Suprapubic skin (tissue), 4 donors: ENCODE measurements at regions not wholly inside any gene's neighbourhood (a gene's known extent, or its start where the extent isn't known, plus 50 kb on each side); places are given as distances from the start of the nearest gene placed in this dataset.

Source experiments
- DNase-seq, 2 donors: peaks; one replicate each; pipeline ENCODE4 v3.0.0-alpha.2; 2019; ENCODE audit warnings: low spot score in 2 of 2
- H3K27ac ChIP-seq: fragments of 200-600 bp; sonication (generic); one replicate; pipeline ENCODE4 v1.5.1; 2019
- H3K27me3 ChIP-seq: fragments of 200-600 bp; sonication (generic); one replicate; pipeline ENCODE4 v1.5.1; 2019
- H3K36me3 ChIP-seq: fragments of 200-600 bp; sonication (generic); one replicate; pipeline ENCODE4 v1.5.1; 2019
- H3K4me1 ChIP-seq: fragments of 200-600 bp; sonication (generic); one replicate; pipeline ENCODE4 v1.5.1; 2019
- H3K4me3 ChIP-seq: fragments of 200-600 bp; sonication (generic); one replicate; pipeline ENCODE4 v1.5.1; 2019; ENCODE audit warnings: mild to moderate bottlenecking
- H3K9me3 ChIP-seq: fragments of 200-600 bp; sonication (generic); one replicate; pipeline ENCODE4 v1.5.1; 2019
- EP300 ChIP-seq: sonication (generic); formaldehyde crosslinking; IDR thresholded peaks from one replicate; pipeline ENCODE4 v1.6.1; 2017; ENCODE audit warnings: antibody characterized with exemption
- POLR2A ChIP-seq, 2 donors: fragments of 450-650 bp; IDR thresholded peaks; one replicate each; pipeline ENCODE4 v1.6.1; 2017; ENCODE audit warnings: antibody characterized with exemption in 2 of 2, mild to moderate bottlenecking in 2 of 2, moderate library complexity in 2 of 2
- POLR2AphosphoS5 ChIP-seq, 3 donors: sonication (generic); formaldehyde crosslinking; IDR thresholded peaks; one replicate each; pipeline ENCODE4 v1.6.1; 2017; ENCODE audit warnings: antibody characterized with exemption in 3 of 3
- WGBS: methylation state at CpG from one replicate; pipeline ENCODE4 v1.1.5; 2018; 5-methylcytosine and 5-hydroxymethylcytosine counted together
- TF ChIP-seq, protein P1 (sequence below), 2 donors: fragments of 200-600 bp in 1 of 2; fragments of 450-650 bp in 1 of 2; sonication (generic) in 1 of 2; IDR thresholded peaks; one replicate each; pipeline ENCODE4 v1.5.1; 2016 to 2019; ENCODE audit warnings: antibody characterized with exemption in 2 of 2, mild to moderate bottlenecking in 1 of 2, moderate library complexity in 1 of 2

DNA sequence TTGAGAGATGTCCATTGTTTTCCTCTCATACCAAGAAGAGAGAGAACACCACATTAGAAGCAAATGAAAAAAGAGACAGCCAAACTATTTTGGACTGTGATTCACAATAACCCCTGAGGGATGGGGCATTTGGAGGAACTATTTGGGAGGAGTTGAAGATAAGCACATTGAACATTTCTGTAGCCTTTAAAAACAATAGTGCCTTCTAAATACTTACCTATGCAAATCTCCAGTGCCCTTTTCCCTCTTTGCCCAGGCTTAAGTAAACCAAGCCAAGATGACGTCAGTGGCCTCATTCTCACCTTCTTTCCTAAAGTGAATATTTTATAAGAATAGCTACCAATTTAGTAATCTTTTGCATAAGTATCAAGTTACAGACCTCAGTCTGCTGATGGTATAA lies 89.7 kb upstream of the COL8A1 start:
- WGBS, result 31% methylated on average over 1 of the region's 1 CpG
- TF ChIP-seq EP300 (no peak), POLR2AphosphoS5 (IDR thresholded peaks at IDR 0.05) (no peak), POLR2A (IDR thresholded peaks at IDR 0.05) (no peak)
- TF ChIP-seq, protein P1, sequence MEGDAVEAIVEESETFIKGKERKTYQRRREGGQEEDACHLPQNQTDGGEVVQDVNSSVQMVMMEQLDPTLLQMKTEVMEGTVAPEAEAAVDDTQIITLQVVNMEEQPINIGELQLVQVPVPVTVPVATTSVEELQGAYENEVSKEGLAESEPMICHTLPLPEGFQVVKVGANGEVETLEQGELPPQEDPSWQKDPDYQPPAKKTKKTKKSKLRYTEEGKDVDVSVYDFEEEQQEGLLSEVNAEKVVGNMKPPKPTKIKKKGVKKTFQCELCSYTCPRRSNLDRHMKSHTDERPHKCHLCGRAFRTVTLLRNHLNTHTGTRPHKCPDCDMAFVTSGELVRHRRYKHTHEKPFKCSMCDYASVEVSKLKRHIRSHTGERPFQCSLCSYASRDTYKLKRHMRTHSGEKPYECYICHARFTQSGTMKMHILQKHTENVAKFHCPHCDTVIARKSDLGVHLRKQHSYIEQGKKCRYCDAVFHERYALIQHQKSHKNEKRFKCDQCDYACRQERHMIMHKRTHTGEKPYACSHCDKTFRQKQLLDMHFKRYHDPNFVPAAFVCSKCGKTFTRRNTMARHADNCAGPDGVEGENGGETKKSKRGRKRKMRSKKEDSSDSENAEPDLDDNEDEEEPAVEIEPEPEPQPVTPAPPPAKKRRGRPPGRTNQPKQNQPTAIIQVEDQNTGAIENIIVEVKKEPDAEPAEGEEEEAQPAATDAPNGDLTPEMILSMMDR (IDR thresholded peaks at IDR 0.05), result no peak
- H3K27me3 ChIP-seq, result no peaks in the 10 kb centered on the region

DNA sequence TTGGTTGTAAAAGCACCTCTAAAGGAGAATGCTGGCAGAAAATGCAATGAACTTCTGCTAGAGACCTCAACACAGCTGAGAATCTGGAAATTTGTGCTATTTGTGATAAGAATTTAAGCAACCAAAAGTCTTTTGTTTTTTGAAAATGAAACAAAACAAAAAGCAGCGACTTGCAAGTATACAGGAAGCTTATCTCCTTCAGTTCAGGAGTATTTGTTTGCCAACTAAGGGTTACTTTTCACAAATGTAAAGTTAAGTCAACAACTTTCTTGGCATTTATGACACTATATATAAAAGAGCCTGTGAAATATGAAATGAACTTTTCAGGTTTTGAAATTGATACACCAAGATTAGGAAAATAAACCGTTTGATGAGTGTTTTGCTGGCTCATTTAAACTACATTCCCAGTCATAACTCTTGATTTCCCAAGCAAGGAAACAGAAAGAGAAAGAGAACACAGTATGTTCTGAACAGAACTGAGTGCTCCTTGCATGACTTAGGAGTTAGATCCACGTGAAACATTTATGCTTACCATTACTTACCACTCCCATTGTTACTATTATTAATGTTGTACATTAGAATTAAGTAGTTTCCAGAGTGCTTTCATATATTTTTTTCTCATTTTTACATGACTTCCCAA lies 92.3 kb upstream of the COL8A1 start:
- H3K4me1 ChIP-seq, result peaks cover 44% of the 10 kb centered on the region
- WGBS, result 17% methylated on average over 3 of the region's 3 CpGs
- no peaks in the 10 kb centered on the region for H3K27me3 ChIP-seq
- no peak overlapping the region for H3K4me3 ChIP-seq
- DNase-seq, result no peak
- no peaks in the 10 kb centered on the region for H3K36me3 ChIP-seq
- no peaks in the 10 kb centered on the region for H3K9me3 ChIP-seq
- TF ChIP-seq EP300, result no peak
- TF ChIP-seq, protein P1 (IDR thresholded peaks at IDR 0.05), result no peak
- TF ChIP-seq POLR2AphosphoS5 (IDR thresholded peaks at IDR 0.05), result no peak
- TF ChIP-seq POLR2A (IDR thresholded peaks at IDR 0.05), result no peak
- no peak overlapping the region for H3K27ac ChIP-seq

More for the DNA sequence above, 89.7 kb upstream of the COL8A1 start:
- Histone ChIP-seq H3K9me3 (no peaks in the 10 kb centered on the region), H3K4me3 (no peak overlapping the region), H3K4me1 (peaks cover 44% of the 10 kb centered on the region), H3K36me3 (no peaks in the 10 kb centered on the region), H3K27ac (no peak overlapping the region)
- no peak for DNase-seq

- TF ChIP-seq, protein P1 (IDR thresholded peaks at IDR 0.05), result no peak
- TF ChIP-seq POLR2A (IDR thresholded peaks at IDR 0.05) (no peak), EP300 (no peak), POLR2AphosphoS5 (IDR thresholded peaks at IDR 0.05) (no peak)
- no peak overlapping the region for H3K27ac ChIP-seq
- no peaks in the 10 kb centered on the region for H3K9me3 ChIP-seq
- WGBS, result 29% methylated on average over 4 of the region's 4 CpGs
- no peaks in the 10 kb centered on the region for H3K27me3 ChIP-seq
- H3K4me3 ChIP-seq, result no peak overlapping the region
- peaks cover 35% of the 10 kb centered on the region for H3K4me1 ChIP-seq
- DNase-seq, result no peak
- H3K36me3 ChIP-seq, result no peaks in the 10 kb centered on the region
These were observed 93.6 kb upstream of the COL8A1 start for GRCh38 chr3:99544786-99545281.

- Histone ChIP-seq H3K4me3 (no peak overlapping the region), H3K27ac (no peak overlapping the region), H3K36me3 (no peaks in the 10 kb centered on the region), H3K9me3 (no peaks in the 10 kb centered on the region), H3K27me3 (no peaks in the 10 kb centered on the region), H3K4me1 (peaks cover 28% of the 10 kb centered on the region)
- WGBS, result 0% methylated on average over 1 of the region's 1 CpG
- TF ChIP-seq EP300 (no peak), POLR2A (IDR thresholded peaks at IDR 0.05) (no peak), POLR2AphosphoS5 (IDR thresholded peaks at IDR 0.05) (no peak)
- TF ChIP-seq, protein P1 (IDR thresholded peaks at IDR 0.05), result no peak
- DNase-seq, result no peak
These were observed 94.6 kb upstream of the COL8A1 start for GRCh38 chr3:99543796-99544195.

- 69% methylated on average over 4 of the region's 4 CpGs for WGBS
- no peaks in the 10 kb centered on the region for H3K36me3 ChIP-seq
- no peak for TF ChIP-seq EP300
- TF ChIP-seq, protein P1 (IDR thresholded peaks at IDR 0.05), result no peak
- no peak for TF ChIP-seq POLR2A (IDR thresholded peaks at IDR 0.05)
- no peak for TF ChIP-seq POLR2AphosphoS5 (IDR thresholded peaks at IDR 0.05)
These were observed 95.5 kb upstream of the COL8A1 start for GRCh38 chr3:99542767-99543518.

More at GRCh38 chr3:99542767-99543518, 95.5 kb upstream of the COL8A1 start:
- H3K9me3 ChIP-seq, result no peaks in the 10 kb centered on the region
- no peak overlapping the region for H3K27ac ChIP-seq
- H3K27me3 ChIP-seq, result no peaks in the 10 kb centered on the region
- peaks cover 23% of the 10 kb centered on the region for H3K4me1 ChIP-seq
- no peak overlapping the region for H3K4me3 ChIP-seq
- no peak for DNase-seq
